GM11168 (cell line): ENCODE measurements at regions not wholly inside any gene's neighbourhood (a gene's known extent, or its start where the extent isn't known, plus 50 kb on each side); places are given as distances from the start of the nearest gene placed in this dataset.

Experiments used
- in situ Hi-C: fragments of 300-500 bp; cut with MboI; formaldehyde crosslinking; loops from one replicate; pipeline ENCODE4 v1.12.0; 2022; ENCODE audit warnings: low sequenced_read_pairs; ENCODE audit not compliant: unreplicated experiment

GRCh38 chr9:86555661-86556060, 201.5 kb upstream of the TUT7 start:
- in situ Hi-C loops, result no loop called here

DNA sequence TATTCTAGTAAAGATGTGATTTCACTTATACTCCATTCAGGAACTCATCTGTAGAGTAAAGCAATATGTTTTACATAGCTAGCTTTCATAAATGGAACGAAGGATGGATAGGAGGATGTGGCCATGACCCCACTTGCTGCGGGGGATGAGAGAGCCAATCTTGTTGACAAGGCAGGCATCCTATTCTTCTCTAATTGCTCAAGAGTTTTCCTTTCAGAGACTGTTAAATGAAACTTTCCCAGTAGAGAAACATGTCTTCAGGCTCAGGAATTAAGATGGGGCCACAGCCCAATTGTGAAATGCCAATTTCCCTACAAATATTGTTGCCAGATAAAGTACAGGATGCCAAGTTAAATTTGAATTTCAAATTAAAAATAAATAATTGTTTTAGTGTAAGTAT, 196.2 kb upstream of the TUT7 start:
- in situ Hi-C loops, result no loop called here

DNA sequence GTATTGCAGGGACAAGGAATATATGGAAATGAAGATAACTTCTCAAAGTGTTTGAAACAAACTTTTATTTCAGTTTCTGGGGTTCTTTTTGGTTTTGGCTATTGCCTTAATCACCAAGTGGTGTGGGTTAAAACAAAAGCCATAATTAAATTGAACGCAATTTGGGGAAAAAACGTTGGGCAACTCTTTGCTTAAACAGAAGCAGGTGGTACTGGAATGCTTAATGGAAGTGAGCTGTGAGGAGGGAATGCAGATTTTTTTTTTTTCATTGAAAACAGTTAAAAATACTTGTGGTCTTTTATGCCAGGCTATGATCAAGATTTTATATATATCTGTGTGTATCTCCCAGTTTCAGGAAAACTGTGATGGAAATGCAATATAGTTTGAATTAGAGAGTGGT, 195.7 kb upstream of the TUT7 start:
- in situ Hi-C loops, result no loop called here

- in situ Hi-C loops, result no loop called here
Measured at GRCh38 chr9:86549401-86549811, 195.2 kb upstream of the TUT7 start.

DNA sequence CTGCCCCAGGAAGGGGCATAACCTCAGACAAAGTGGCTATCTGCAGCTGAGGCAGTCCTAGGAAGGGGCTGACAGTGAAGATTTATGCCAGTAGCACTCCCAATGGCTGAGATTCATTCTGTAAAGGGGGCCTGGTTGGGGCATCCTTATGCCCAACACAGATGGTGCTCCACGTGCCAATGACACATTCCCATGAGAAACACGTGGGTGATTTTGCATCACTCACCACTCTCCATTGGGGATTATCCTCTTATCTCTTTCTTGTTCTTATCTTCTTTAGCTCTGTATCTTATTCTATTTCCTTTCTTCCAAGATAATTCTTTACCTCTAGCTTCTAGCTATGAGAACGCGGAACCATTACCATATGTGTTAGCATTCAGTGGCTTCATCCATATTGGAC, 194.0 kb upstream of the TUT7 start:
- in situ Hi-C loops, result no loop called here

DNA sequence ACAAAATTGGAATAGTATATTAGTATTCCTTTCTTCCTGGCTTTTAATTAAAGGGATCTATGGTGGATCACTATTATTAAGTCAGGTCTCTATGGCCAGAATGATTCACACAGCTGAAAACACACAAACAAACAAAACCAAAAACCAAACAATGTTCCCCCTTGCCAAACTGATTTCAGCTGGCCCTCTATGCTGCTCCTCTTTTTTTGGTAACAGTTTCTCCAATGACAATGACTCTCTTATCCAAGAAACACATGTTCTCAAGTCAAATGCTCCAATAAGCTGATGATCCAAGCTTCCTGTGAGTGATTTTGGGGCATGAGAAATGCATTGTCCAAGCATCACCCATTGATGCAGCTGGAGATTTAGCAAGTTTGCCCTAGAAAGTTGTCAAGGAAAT, 193.4 kb upstream of the TUT7 start:
- in situ Hi-C loops, result no loop called here

GRCh38 chr9:86546712-86547111, 192.5 kb upstream of the TUT7 start:
- in situ Hi-C loops, result no loop called here

DNA sequence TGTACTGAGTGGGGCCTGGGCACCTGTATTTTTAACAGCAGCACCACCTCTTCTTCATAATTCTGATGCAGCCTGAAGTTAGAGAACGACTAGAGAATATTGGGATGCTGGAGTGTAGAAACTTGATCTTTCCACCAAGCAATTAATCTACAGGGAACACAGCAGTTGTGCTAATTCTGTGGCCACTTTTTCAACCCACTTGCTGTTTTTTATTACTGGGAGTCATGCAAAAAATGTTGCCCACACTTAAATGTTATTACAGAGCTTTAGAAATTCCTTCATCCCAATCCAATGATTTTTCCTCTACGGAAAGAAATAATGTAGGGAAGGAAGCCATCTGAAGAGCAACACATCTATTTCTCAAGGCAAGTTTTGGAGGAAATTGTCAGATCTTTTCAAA, 190.9 kb upstream of the TUT7 start:
- in situ Hi-C loops, result no loop called here

DNA sequence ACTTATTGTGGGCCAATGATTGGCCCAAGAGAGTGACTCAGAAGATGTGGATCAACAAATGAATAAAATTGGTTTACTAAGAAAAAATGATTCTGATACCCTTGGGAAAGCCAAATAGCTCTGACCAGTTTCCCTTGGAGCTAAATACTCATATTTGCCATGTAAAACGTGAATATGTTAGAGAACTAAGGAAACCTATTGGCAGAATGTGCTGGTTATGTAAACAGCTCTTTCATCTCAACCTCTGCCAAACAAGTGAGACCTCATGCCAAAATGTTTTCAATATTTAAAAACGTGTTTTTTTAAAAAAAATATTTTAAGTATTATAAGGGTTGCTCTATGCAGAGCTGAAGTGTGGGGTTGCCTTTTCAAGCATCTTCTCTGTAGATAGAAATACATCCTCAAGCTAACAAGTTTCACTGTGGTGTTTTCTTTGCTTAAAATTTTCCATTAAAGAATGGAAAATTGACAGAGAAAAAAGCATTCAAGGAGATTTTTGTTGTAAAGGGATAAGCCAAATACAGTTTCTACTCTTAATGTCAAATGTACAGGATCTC, 186.9 kb upstream of the TUT7 start:
- in situ Hi-C loops, result no loop called here

- in situ Hi-C loops, result no loop called here
Measured at GRCh38 chr9:86535406-86535915, 181.3 kb upstream of the TUT7 start.

DNA sequence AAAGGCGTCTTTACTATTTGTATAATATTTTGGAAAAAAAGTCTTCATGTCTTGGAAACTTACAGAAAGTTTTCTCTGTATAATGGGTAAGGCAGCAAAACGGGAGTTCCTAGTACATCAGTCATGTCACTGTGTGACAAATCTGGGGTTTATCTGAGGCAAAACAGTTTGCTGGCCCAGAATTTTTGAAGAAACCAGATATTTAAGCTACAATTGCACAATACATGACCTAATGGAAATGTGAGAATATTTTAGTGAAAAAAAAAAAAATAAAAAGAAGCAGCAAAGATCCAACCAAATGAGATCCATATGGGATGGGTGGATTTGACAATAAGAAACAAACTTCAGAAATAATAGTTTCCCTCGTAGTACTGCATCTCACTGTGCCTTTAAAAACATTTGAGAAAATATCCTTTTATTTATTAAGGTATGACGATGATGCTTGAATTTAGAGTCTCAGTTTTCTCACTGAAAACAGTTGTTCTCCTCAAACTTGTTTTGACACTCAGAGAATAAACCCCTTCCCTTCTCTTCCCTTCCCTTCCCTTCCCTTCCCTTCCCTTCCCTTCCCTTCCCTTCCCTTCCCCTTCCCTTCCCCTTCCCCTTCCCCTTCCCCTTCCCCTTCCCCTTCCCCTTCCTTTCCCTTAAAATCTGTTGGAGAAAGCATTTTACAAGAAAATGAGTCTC, 180.5 kb upstream of the TUT7 start:
- in situ Hi-C loops, result no loop called here

DNA sequence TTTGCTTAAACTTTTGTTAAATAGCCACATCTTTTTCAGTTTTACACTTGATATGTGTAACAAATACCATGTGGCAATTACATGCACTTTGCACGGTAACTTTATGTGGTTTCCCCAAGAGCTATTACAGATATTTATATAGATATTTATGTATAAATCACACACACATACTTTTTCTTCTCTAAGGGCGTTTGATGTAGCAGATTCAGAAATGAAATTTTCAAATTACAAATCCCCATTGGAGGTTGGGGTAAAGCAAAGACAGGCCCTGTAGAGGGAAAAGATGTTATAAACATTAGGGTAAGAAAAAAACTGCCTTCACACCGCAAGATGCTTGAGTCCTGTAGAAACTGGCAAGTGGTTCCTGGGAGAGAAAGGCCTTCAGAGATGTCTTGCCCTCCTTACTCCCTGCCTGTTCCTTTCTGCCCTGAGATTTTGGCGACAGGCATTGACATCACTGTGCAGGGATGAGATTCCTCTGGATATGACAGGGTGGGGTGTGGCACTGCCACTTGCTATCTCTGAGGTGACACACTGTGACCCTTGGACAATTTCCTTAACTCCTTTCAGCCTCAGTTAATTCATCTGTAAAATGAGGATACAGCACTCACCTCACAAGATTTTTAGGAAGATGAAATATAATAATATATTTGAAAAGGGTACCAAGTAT, 177.9 kb upstream of the TUT7 start:
- in situ Hi-C loops, result no loop called here

GRCh38 chr9:86531273-86531970, 177.2 kb upstream of the TUT7 start:
- in situ Hi-C loops, result no loop called here

- in situ Hi-C loops, result no loop called here
Measured at GRCh38 chr9:86529496-86530275, 175.5 kb upstream of the TUT7 start.

DNA sequence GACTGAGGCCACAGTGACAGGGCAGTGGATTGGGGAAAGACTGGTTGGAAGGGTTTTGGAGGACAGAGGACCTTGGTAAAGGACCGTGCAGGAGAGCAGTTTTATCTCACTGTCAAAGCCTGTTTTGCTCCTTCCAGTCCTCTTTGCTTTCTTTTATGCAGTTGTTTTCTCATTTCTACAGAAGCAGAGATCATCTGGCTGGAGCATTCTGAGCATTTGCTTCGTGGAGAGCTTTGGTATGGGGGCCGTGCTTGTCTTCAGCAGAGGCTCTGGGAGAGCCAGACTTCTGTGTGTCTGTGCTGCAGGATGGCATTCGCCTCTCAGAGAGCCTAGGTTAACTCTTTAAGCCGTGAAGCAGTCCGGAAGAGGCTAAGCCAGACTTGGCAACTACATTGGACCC, 171.8 kb upstream of the TUT7 start:
- in situ Hi-C loops, result no loop called here

DNA sequence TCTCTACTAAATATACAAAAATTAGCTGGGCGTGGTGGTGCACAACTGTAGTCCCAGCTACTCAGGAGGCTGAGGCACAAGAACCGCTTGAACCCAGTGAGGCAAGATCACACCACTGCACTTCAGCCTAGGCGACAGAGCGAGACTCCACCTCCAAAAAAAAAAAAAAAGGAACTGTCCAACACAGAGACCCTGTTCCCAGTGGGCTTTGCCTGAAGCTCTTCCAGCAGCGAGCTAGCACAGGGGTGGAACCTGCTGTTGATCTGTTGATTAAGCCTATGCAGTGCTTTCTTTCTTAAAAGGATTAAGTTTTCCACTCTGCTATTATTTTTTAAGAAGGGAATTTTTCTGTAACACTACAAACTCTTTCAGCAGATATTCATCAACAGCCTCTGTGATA, 171.0 kb upstream of the TUT7 start:
- in situ Hi-C loops, result no loop called here

- in situ Hi-C loops, result no loop called here
Measured at GRCh38 chr9:86521977-86522376, 167.8 kb upstream of the TUT7 start.

DNA sequence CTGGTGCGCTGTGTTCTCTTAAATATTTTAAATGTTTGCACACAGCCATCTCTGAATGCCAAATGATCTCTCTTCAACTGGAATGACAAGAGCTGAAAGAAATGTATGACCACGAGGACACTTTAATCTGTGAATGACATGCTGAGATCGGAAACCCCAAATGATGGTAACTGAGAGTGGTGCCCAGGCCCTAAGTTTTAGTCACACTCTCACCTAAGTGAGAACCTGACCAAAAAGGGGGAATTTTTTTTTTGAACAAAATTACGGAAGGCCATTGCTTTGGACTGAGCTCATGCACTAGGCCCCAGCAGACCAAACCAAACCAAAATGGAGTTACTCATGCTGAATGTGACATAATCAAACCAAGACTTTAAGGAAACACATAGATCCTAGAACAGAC, 167.1 kb upstream of the TUT7 start:
- in situ Hi-C loops, result no loop called here

DNA sequence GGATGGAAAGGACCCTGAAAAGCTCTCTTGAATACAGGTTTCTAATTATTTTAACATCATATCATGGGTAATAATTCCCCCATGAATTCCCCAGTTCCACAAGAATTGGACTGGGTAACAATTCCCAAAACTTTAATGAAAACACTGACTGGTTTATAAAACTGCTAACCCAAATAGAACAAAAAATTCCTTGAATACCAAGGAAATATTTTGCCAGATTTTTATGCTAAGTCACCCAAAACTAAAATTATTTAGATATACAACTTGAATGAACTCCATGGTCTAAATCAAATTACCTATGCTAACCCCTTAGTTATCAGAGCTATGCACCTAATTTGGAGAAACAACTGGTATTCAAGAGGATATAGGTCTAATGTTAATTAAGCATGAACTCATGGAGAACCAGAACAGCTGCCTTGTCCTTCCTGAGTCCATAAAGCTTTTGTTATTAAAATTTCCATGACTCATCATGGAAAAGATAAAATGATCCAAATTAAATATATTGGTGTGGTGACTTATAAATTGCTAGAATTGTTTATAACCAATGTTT, 164.9 kb upstream of the TUT7 start:
- in situ Hi-C loops, result no loop called here

DNA sequence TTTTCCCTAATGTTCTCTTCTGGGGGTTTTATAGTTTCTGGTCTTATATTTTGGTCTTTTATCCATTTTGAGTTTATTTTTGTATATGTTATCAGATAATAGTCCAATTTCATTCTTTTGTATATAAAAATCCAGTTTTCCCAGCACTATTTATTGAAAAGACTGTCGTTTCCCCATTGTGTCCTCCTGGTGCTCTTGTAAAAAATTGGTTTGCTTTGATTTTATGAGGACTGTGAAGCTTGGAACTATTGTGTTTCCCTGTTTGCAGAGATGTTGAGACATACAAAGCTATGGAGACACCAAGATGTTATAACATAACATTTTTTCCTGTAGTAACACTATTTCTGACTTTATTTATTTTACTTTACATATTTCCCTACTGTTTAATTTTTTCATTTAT, 163.3 kb upstream of the TUT7 start:
- in situ Hi-C loops, result no loop called here
